HG03159 (cell line): ENCODE measurements at regions not wholly inside any gene's neighbourhood (a gene's known extent, or its start where the extent isn't known, plus 50 kb on each side); places are given as distances from the start of the nearest gene placed in this dataset.
"Not testable (repeated sequence)": the region's sequence is repeated elsewhere in the genome, so short reads cannot be mapped to it uniquely, and the experiment has no call there.

ENCODE experiments used
- ATAC-seq: cut with Tn5 transposase; IDR thresholded peaks from one replicate; pipeline ENCODE4 v1.9.1; 2021; ENCODE audit warnings: mild to moderate bottlenecking, moderate library complexity; ENCODE audit not compliant: unreplicated experiment

DNA sequence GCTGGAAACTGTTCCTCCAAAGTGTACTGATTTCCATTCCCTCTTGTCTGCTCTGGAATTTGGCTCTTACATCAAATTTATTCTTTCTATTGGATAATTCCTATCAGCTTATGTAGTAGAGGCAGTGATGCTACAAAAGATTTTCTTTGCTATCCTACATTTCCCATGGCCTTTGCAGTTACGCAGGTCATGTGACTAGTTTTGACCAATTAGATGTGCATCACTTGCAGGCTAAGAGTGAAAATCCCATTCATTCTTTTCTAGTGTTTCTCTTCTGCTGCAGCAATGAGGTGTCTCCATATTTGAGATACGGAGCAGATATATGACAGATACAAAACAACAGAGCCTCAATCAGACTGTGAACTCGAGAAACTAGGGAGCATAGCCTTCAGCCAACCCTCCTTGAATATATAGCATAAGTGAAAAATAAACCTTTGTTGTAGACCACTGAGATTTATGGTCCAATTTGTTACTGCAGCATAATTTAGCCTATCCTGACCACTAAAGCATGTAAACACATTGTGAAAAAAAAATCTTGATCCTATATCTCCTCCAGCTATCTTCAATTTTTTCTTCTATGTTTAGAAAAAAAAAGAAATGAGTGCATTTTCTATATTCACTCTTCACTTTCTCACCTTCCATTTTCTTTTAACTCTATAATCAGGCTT lies 102.0 kb downstream of the HNMT start:
- ATAC-seq = no peak

DNA sequence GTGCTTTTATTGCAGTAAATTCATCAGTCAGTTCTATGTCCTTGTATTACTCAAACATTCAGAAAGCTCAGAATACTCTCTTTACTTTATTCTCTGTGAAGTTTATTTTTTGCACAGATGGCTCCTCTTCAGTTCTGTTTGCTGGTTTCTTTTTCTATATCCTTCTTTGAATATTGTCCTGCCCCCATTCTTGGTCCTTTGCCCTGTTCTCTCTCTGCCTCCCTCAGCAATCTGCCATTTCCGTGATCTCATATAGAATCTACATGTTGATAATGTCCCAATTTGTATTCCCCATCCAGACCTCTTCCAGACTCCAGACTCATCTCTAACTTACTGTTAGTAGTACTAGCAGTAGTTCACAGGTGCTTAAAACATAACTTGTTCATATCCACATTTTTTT lies 102.6 kb downstream of the HNMT start:
- ATAC-seq = no peak

DNA sequence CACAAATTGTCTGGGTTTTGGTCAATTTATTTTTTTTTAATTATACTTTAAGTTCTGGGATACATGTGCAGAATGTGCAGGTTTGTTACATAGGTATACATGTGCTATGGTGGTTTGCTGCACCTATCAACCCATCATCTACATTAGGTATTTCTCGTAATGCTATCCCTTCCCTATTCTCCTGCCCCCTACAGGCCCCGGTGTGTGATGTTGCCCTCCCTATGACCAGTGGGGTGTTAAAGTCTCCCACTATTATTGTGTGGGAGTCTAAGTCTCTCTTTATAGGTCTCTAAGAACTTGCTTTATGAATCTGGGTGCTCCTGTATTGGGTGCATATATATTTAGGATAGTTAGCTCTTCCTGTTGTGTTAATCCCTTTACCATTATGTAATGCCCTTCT lies 104.4 kb downstream of the HNMT start:
- ATAC-seq = not testable (repeated sequence)

DNA sequence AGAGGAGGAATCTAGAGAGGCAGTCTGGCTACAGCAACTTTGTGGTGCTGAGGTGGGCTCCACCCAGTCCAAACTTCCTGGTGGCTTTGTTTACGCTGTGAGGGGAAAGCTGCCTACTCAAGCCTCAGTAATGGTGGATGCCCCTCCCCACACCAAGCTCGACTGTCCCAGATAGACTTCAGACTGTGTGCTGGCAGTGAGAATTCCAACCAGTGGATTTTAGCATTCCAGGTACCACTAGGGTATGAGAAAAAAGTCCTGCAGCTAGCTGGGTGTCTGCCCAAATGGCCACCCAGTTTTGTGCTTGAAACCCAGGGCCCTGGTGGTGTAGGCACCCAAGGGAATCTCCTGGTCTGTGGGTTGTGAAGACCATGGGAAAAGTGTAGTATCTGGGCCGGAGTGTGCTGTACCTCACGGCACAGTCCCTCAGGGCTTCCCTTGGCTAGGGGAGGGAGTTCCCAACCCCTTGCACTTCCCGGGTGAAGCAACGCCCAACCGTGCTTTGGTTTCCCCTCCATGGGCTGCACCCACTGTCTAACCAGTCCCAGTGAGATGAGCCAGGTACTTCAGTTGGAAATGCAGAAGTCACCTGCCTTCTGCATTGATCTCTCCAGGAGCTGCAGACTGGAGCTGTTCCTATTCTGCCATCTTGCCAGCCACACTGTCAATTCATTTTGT lies 106.9 kb downstream of the HNMT start:
- ATAC-seq = not testable (repeated sequence)

DNA sequence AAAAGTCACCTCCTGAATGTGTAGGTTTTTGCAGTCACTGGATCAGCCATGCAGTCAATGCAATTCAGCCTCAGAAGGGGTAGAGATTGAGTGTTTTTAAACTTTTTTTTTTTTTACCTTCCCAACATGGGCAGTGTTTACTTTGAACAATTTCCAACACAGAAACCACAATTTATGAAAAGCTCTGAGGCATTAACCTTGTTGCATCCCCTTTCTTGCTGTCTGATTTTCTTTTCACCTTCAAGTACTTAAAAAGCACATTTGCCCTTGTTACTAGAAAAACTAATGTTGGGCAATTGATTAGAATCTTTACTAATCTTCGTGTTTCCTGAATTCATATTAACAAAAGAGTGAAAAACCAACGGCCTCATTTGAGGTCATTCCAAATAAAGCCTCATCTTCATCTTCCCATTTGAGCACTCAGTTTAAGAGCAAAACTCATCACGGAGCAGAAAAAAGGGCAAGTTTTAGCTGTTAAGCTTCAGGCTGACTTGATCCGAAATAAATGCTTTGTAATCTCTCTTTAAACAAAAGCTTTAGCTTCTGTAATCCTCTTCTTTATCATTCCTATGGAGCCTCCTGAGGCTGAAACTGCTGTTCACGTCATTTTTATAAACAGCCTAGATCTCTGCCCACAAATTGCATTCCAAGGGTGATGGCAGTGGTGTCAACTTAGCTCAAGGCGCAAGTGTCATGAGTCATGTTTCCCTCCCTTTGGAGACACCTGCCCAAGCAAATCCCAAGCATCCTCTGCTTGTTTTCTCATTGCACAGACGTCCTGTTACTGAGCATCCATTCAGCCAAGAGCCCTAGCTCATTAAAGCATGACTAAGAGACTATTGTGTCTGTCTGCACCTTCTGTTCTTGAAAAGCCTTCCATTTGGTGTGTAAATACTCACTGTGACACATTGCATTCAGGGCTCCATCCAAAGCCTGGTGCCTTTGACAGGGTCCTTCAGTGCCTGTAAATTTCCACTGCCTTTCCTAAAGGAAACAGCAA lies 107.7 kb downstream of the HNMT start:
- no peak for ATAC-seq

DNA sequence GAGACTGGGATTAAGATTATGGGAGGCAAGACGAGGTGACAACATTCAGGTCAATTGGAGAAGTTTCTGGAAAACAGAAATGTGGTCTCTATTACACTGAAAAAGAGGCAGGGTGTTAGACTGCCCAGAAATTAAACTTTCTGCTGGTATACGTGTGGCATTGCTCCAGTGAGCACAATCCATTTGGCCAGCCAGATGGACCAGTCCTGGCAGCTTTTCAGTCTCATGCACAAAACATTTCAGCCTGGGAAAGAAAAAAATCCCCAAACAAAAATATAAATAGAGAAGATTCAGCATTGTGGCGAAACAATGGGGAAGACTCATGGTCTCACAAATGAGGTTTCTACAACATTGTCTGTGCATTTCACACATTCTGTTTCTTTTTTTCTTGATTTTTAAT lies 113.9 kb downstream of the HNMT start:
- ATAC-seq = no peak

DNA sequence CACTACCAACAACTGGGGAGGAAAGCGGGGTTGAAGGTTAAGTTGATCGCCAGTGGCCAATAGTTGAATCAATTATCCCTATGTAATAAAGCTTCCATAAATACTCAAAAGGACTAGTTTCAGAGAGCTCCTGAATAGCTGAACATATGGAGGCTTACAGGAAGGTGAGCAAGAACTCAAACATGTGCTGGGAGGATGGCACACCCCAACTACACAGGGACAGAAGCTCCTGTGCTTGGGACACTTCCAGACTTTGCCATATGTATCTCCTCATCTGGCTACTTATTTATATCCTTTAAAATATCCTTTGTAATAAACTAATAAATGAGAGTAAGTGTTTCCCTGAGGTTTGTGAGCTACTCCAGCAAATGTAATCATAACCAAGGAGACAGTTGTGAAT lies 115.7 kb downstream of the HNMT start:
- ATAC-seq = no peak

DNA sequence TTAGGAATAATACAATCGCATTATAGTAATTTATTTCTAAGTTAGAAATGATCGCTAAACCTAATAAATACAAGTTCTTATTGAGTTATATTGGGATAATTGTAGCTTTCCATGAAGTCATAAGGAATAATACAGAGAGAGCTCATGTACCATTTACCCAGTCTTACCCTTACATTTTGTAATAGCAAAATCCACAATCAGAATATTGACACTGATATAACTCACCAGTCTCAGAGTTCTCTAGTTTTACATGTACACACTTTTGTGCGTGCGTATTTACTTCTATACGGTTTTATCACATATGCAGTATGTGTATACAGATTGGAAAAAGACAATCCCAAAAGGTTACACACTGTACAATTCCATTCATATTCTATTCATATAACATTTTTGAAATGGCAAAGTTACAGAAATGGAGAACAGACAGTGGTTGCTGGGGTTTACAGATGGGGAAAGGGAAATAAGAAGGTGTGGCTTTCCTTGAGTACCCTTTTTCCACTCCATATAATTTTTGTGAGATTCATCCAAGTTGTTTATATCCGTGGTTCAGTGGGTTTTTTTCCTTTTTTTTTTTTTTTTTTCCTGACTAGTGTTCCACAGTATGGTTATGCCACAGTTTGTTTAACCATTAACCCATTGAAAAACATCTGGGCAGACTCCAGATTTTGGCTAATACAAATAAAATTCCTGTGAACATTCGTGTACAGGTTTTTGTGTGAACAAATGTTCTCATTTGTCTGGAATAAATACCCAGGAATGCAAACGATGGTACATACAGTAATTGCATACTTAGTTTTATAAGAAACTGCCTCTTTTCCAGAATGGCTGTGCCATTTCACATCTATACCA lies 117.2 kb downstream of the HNMT start:
- no peak for ATAC-seq

DNA sequence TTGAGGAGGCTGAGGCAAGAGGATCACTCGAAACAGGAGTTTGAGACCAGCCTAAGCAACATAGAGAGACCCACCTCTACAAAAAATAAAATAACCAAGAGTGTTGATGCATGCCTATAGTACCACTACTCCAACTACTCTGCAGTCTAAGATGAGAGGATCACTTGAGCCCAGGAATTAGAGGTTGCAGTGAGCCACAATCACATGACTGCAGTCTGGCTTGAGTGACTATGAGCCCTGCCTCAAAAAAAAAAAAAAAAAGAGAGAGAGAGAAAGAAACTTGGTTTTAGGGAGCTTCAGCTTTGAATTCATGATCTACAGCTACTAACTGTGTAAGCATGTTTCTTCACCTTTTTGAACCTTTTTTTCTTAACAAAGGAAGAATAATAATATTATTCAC lies 119.9 kb downstream of the HNMT start:
- no peak for ATAC-seq

DNA sequence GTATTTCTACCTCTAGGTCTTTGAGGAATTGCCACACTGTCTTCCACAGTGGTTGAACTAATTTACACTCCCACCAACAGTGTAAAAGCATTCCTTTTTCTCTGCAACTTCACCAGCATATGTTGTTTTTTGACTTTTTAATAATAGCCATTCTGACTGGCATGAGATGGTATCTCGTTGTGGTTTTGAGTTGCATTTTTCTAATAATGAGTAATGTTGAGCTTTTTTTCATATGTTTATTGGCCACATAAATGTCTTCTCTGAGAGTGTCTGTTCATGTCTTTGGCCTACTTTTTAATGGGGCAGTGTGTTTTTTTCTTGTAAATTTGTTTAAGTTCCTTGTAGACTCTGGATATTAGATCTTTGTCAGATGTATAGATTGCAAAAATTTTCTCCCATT lies 121.2 kb downstream of the HNMT start:
- not testable (repeated sequence) for ATAC-seq

DNA sequence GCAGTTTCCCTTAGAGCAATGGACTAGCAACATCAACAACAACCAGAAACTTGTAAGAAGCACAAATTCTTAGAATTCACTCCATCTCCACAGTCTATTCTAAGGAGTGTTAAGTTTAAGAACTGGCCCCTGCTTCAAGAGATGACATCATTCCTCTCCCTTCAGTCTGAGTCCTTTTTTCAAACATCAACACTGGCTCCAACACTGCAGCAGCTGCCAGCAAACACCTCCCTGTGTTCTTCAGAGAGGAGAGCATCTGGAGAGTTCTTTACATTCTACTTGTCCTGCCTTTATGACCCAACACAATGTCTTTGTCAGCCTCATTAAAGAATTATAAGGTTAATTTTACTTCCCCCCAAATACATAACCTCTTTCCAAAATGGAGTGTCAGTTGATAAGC lies 122.3 kb downstream of the HNMT start:
- no peak for ATAC-seq

DNA sequence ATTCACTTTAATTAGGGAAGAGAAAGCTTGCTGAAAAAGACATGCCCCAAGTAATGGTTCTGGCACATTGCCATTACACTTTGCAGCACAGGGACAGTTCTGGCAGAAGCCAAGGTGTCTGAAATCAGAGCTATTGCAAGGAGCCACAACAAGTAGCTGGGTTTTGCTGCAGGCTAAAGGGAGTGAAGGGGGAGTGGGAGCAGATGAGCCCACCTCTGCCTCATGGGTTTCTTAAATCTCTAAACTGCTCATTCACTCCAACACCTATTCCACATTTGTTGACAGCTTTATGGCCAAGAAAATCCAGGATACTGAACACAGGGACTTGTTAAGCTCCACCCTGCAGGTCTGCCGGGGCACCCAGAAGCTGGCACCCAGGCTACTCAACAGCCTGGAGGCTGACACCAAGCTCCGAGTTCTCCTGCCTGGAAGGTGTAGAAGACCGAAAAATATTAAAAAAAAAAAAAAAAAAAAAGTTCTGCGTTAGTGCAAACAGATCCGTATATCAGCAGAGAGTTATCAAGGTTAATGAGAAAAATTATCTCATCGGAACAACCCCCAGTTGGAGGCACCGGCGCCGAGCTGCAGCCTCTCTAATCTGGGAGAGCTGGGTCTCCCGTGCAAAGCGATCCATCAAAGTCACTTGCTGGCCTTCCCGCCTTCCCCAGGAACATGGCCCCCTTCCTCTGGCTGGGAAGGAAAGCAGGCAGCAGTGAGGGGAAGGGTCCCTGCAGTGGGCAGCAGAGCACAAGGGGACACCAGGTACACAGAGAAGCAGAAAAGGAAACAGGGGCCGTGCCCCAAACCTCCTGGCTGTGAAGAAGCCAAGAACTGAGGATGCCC lies 123.7 kb downstream of the HNMT start:
- ATAC-seq = no peak

DNA sequence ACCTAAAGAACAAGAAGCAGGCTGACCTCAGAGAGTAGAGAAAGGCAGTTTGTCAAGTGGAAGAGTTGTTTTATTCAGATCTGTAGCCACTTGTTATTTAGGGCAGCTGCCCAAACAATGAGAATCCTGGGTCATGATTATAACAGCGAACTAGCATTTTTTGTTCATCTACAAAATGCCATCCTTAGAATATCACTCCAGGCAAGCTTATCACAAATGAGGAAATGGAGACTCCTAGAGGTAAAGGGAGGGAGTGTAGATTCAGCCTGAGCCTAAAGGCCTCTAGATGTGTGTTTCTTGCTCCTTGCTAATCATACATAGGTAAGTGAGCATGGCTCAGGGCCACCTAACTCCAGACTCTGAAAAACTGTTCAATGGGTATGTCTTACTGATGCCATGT lies 126.1 kb downstream of the HNMT start:
- ATAC-seq = peak; percentile 84

DNA sequence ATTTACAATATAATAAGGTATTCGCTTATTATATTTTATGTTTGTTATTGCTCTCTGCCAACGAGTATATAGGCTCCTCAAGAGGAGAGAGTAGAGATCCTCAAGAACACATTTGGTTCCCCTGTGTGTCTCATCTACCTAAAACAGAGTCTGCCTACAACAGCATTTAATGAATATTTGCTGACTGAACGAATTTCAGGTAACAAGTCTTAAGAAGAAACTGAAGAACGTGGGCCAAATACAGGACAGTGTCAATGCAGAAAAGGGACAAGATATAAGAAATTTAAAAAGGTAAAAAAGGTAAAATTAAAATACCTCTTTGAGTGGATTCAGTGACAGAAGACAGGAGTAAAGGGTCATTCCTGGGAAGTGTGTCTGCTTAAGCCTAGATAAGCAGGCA lies 129.2 kb downstream of the HNMT start:
- ATAC-seq = no peak

DNA sequence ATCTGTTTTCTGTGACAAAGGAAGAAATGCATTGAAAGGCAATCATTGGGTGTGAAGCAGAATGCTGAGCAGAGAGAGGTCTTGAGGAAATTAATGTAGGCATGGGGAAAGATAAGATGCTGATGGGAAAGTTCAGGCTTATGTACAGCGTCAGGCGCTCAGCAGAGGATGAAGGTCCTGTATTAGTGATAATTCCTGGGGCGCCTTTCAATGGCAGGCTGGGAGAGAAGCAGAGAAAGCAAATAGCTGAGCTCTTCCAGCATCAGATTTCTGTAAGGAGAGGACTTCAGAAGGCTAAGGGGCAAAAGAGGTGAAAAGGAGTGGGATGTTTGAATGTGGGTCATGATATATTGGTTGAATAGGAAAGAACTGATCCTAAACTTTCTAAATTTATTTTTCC lies 129.8 kb downstream of the HNMT start:
- ATAC-seq = no peak

DNA sequence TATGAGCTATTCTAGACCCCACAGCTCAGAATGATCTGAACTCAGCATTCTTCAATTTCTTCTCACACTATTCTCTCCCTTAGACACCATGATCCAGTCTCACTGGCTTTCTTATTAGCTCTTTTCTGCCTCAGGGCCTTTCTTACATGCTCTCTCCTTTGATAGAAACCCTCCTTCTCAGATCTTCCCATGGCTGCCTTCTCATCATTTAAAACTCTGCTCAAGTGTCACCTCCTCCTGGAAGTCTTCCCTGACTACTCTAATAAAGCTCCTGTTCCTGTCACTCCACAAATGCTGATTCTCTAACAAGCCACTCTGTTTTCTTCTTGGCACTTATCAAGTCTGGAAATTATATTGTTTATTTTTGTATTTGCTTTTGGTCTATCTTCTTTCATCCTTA lies 131.1 kb downstream of the HNMT start:
- no peak for ATAC-seq

DNA sequence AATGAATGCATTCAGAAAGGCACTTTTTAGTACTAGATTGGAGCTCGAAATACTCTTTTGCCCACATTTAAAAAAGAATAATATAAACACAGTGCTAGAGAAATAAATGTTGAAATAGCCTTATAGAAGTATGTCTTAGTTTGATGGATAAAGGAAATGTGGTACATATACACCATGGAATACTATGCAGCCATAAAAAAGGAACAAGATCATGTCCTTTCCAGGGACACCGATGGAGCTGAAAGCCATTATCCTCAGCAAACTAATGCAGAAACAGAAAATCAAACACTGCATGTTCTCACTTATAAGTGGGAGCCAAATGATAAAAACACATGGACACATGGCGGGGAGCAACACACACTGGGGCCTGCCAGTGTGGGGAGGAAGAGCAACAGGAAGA lies 135.0 kb downstream of the HNMT start:
- ATAC-seq = not testable (repeated sequence)

DNA sequence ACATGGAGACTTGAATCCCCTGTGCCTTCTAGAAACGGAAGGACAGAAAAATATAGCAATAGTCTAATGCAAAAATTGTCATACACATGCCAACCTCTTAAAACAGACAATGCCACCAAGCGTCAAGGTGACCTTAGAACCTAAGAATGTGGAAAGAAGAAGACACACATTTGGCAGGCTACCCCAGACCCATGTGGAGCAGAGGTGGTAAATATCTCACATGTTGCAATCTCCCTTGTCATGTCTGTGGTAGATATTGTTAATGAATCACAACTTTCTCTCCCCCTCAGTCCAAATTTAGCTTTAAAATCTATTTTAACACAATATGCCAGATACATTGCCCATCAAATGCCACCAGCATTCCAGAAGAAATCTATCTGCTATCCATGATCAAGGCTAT lies 137.4 kb downstream of the HNMT start:
- no peak for ATAC-seq

DNA sequence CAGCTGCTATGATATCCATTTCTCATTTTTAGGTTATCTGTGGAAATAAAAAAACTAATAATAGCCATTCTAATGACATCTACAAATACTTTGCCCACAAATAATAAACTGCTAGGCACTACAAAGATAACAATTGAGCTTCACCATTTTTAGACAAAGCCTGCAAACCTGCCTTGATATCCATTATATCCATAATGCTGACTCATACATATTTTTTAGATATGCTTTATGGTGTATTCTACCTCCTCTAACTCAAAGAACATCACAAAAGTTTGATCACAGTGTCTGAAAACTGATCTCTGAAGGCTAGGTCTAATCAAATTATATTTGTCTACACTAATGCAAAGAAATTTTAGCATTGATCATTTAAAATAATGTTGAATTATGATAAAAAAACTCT lies 138.4 kb downstream of the HNMT start:
- no peak for ATAC-seq

DNA sequence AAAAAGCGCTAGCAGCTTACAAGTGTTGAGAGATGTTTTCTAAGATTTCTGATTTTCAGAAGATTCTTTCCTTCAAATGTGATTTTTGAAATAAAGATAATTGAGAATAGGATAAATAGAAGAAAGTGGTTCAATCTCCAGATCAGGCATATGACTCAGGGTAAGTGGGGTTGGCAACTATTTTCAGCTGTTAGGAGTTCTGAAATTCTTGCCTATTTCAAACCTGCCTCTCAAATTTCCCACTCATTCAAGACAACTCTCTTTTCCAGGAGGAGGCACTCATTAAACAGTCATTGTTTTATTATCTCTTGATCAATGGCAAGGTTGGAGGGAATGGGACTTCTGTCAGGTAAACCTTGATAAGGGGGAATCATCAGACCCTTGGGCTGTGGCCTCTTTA lies 138.9 kb downstream of the HNMT start:
- no peak for ATAC-seq
